H9 (cell line): ENCODE measurements at regions not wholly inside any gene's neighbourhood (a gene's known extent, or its start where the extent isn't known, plus 50 kb on each side); places are given as distances from the start of the nearest gene placed in this dataset.

Experiments
- DNase-seq: peaks from one replicate; pipeline ENCODE4 v3.0.0-alpha.2; 2017
- H2AFZ ChIP-seq: one replicate; pipeline ENCODE4 v1.6.1; 2013; ENCODE audit warnings: mild to moderate bottlenecking, low read length, control low read depth, moderate library complexity
- H2AK5ac ChIP-seq: 2 replicates; pipeline ENCODE4 v1.6.1; 2013; ENCODE audit warnings: low read length, control low read depth, mixed read lengths; ENCODE audit not compliant: insufficient read length
- H2BK120ac ChIP-seq: one replicate; pipeline ENCODE4 v1.6.1; 2013; ENCODE audit warnings: low read depth, mild to moderate bottlenecking, low read length, control low read depth, inconsistent platforms; ENCODE audit not compliant: poor library complexity, severe bottlenecking
- H2BK12ac ChIP-seq: 2 replicates; pipeline ENCODE4 v1.6.1; 2013; ENCODE audit warnings: low read length, control low read depth, mixed read lengths, low read depth; ENCODE audit not compliant: insufficient read length
- H2BK15ac ChIP-seq: 2 replicates; pipeline ENCODE4 v1.6.1; 2013; ENCODE audit warnings: low read depth, low read length, control low read depth
- H2BK20ac ChIP-seq: one replicate; pipeline ENCODE4 v1.6.1; 2013; ENCODE audit warnings: low read depth, mild to moderate bottlenecking, low read length, control low read depth, inconsistent platforms; ENCODE audit not compliant: poor library complexity, severe bottlenecking
- H2BK5ac ChIP-seq: 2 replicates; pipeline ENCODE4 v1.6.1; 2013; ENCODE audit warnings: low read length, control low read depth, mixed read lengths; ENCODE audit not compliant: insufficient read length
- H3K14ac ChIP-seq: 2 replicates; pipeline ENCODE4 v1.6.1; 2013; ENCODE audit warnings: low read length, control low read depth; ENCODE audit not compliant: insufficient read depth
- H3K18ac ChIP-seq: 2 replicates; pipeline ENCODE4 v1.6.1; 2013; ENCODE audit warnings: low read depth, mild to moderate bottlenecking, mixed read lengths, low read length, control low read depth; ENCODE audit not compliant: insufficient read length
- H3K23ac ChIP-seq: 2 replicates; pipeline ENCODE4 v1.6.1; 2013; ENCODE audit warnings: low read length, control low read depth, mixed read lengths, low read depth; ENCODE audit not compliant: insufficient read length
- H3K23me2 ChIP-seq: 2 replicates; pipeline ENCODE4 v1.6.1; 2013; ENCODE audit warnings: low read depth, mild to moderate bottlenecking, mixed read lengths, low read length, control low read depth; ENCODE audit not compliant: insufficient read length, poor library complexity, severe bottlenecking
- H3K27ac ChIP-seq: 2 replicates; pipeline ENCODE4 v1.5.1; 2013; ENCODE audit warnings: low read length, control low read depth, mixed read lengths, low read depth; ENCODE audit not compliant: insufficient read length
- H3K27me3 ChIP-seq: 2 replicates; pipeline ENCODE4 v1.6.1; 2013; ENCODE audit warnings: low read length, control low read depth, inconsistent platforms; ENCODE audit not compliant: insufficient read depth
- H3K4ac ChIP-seq: 2 replicates; pipeline ENCODE4 v1.6.1; 2013; ENCODE audit warnings: low read depth, mild to moderate bottlenecking, control low read depth, inconsistent platforms, low read length, moderate library complexity
- H3K4me1 ChIP-seq: 2 replicates; pipeline ENCODE4 v1.6.1; 2013; ENCODE audit warnings: low read length, control low read depth, inconsistent platforms; ENCODE audit not compliant: insufficient read depth
- H3K4me2 ChIP-seq: 2 replicates; pipeline ENCODE4 v1.6.1; 2013; ENCODE audit warnings: low read length, control low read depth, mixed read lengths; ENCODE audit not compliant: insufficient read length, insufficient read depth
- H3K56ac ChIP-seq: 2 replicates; pipeline ENCODE4 v1.6.1; 2013; ENCODE audit warnings: low read depth, mild to moderate bottlenecking, mixed read lengths, low read length, control low read depth; ENCODE audit not compliant: insufficient read length
- H3K79me1 ChIP-seq: 2 replicates; pipeline ENCODE4 v1.6.1; 2013; ENCODE audit warnings: low read depth, mild to moderate bottlenecking, moderate library complexity, low read length, control low read depth, inconsistent platforms; ENCODE audit not compliant: insufficient read depth, poor library complexity, severe bottlenecking
- H3K79me2 ChIP-seq: 2 replicates; pipeline ENCODE4 v1.6.1; 2013; ENCODE audit warnings: low read length, control low read depth, inconsistent platforms; ENCODE audit not compliant: insufficient read depth
- H3K9ac ChIP-seq: 2 replicates; pipeline ENCODE4 v1.6.1; 2013; ENCODE audit warnings: low read length, control low read depth, mixed read lengths; ENCODE audit not compliant: insufficient read length; ENCODE audit errors: extremely low read depth
- H3K9me3 ChIP-seq: one replicate; pipeline ENCODE4 v1.6.1; 2013; ENCODE audit warnings: low read depth, low read length, inconsistent platforms; ENCODE audit not compliant: control insufficient read depth
- H3T11ph ChIP-seq: one replicate; pipeline ENCODE4 v1.6.1; 2013; ENCODE audit warnings: mild to moderate bottlenecking, low read length, control low read depth, inconsistent platforms
- H4K20me1 ChIP-seq: one replicate; pipeline ENCODE4 v1.6.1; 2013; ENCODE audit not compliant: control insufficient read depth, insufficient read length, insufficient read depth
- H4K5ac ChIP-seq: 2 replicates; pipeline ENCODE4 v1.6.1; 2013; ENCODE audit warnings: low read depth, mild to moderate bottlenecking, mixed read lengths, low read length, control low read depth; ENCODE audit not compliant: insufficient read length
- H4K8ac ChIP-seq: replicated peaks from 2 replicates; pipeline ENCODE4 v1.6.1; 2013; ENCODE audit warnings: low read length, control low read depth, mixed read lengths, low read depth; ENCODE audit not compliant: insufficient read length
- H4K91ac ChIP-seq: 2 replicates; pipeline ENCODE4 v1.6.1; 2013; ENCODE audit warnings: low read depth, mild to moderate bottlenecking, moderate library complexity, mixed read lengths, low read length, control low read depth; ENCODE audit not compliant: insufficient read length
- H3K27ac Mint-ChIP-seq, 3 experiments: 2 replicates in 2 of 3; 3 replicates in 1 of 3; pipeline ENCODE4 v1.8.0; 2020 to 2021; ENCODE audit warnings: mixed read lengths in 3 of 3, mild to moderate bottlenecking in 1 of 3, moderate library complexity in 1 of 3
- H3K27me3 Mint-ChIP-seq: 2 replicates; pipeline ENCODE4 v1.8.0; 2021; ENCODE audit warnings: low read depth, mild to moderate bottlenecking, moderate library complexity, mixed read lengths
- H3K36me3 Mint-ChIP-seq, 3 experiments: 2 replicates in 2 of 3; 3 replicates in 1 of 3; pipeline ENCODE4 v1.8.0; 2020 to 2021; ENCODE audit warnings: low read depth in 3 of 3, mixed read lengths in 3 of 3; ENCODE audit not compliant: insufficient read depth in 1 of 3
- H3K4me1 Mint-ChIP-seq, 2 experiments: 2 replicates each; pipeline ENCODE4 v1.8.0; 2020; ENCODE audit warnings: mixed read lengths in 2 of 2
- H3K4me3 Mint-ChIP-seq, 2 experiments: 2 replicates in 1 of 2; 3 replicates in 1 of 2; pipeline ENCODE4 v1.8.0; 2020 to 2021; ENCODE audit warnings: mild to moderate bottlenecking in 2 of 2, mixed read lengths in 2 of 2, moderate library complexity in 1 of 2
- H3K9me3 Mint-ChIP-seq, 2 experiments: 2 replicates in 1 of 2; 3 replicates in 1 of 2; pipeline ENCODE4 v1.8.0; 2020; ENCODE audit warnings: mild to moderate bottlenecking in 2 of 2, mixed read lengths in 2 of 2, moderate library complexity in 1 of 2
- WGBS: extraction: QIAGEN DNeasy Blood & Tissue Kit; methylation state at CpG from one replicate; pipeline ENCODE4 v1.1.7; 2013; ENCODE audit warnings: missing lambda C conversion rate, low lambda C conversion rate, mixed read lengths; ENCODE audit not compliant: insufficient read length; ENCODE audit errors: extremely low coverage; 5-methylcytosine and 5-hydroxymethylcytosine counted together
- TF ChIP-seq, protein P1 (sequence below): fragments of 200-600 bp; sonication (generic); conservative IDR thresholded peaks from 3 replicates; pipeline ENCODE4 v1.8.0; 2021; ENCODE audit warnings: antibody characterized with exemption, mild to moderate bottlenecking

DNA sequence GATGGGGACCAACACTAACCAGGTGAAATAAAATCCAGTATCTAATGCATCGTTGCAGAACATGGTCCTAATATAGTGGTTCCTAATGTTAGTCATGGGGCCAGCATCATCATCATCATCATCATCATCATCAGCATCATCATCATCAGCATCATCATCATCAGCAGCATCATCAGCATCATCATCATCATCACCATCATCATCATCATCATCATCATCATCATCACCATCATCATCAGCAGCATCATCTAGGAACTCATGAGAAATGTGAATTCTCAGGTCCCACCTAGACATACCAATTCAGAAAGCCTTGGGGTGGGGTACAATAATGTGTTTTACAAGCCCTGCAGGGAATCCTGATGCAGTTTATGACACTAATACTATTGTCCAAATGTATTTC is 179.4 kb upstream of the LRRN1 start:
- Histone ChIP-seq H2BK15ac (no peak overlapping the region), H3K56ac (no peak overlapping the region), H3K23me2 (no peaks in the 10 kb centered on the region), H3K23ac (no peak overlapping the region), H3K27ac (no peak overlapping the region), H3K4me1 (peaks cover 5% of the 10 kb centered on the region; the same call in 1 of the 2 replicates), H2BK20ac (no peak overlapping the region), H4K91ac (no peak overlapping the region), H3T11ph (no peak overlapping the region), H3K27me3 (no peaks in the 10 kb centered on the region), H2BK5ac (no peak overlapping the region), H3K4ac (no peak overlapping the region), H3K18ac (no peak overlapping the region), H3K14ac (no peak overlapping the region), H3K9ac (no peak overlapping the region), H3K4me2 (no peak overlapping the region), H2AFZ (no peak overlapping the region), H2BK120ac (no peak overlapping the region), H3K9me3 (no peaks in the 10 kb centered on the region), H4K8ac (no peak overlapping the region), H2BK12ac (no peak overlapping the region), H2AK5ac (no peak overlapping the region), H3K79me1 (no peaks in the 10 kb centered on the region), H3K79me2 (no peaks in the 10 kb centered on the region), H4K5ac (no peak overlapping the region), H4K20me1 (no peaks in the 10 kb centered on the region)
- Mint-ChIP-seq H3K9me3 (no peaks in the 10 kb centered on the region; a peak in 1 of 5 replicates), H3K27ac (no peak overlapping the region), H3K4me1 (peaks cover 16 to 21% of the 10 kb centered on the region in 2 experiments), H3K36me3 (peaks cover 0 to 2% (median 0%) of the 10 kb centered on the region in 3 experiments; a peak in 1 of 7 replicates), H3K4me3 (no peak overlapping the region), H3K27me3 (no peaks in the 10 kb centered on the region; the same call in 1 of the 2 replicates)
- WGBS, result no CpG with 5 or more reads among the region's 1 CpG
- TF ChIP-seq, protein P1, sequence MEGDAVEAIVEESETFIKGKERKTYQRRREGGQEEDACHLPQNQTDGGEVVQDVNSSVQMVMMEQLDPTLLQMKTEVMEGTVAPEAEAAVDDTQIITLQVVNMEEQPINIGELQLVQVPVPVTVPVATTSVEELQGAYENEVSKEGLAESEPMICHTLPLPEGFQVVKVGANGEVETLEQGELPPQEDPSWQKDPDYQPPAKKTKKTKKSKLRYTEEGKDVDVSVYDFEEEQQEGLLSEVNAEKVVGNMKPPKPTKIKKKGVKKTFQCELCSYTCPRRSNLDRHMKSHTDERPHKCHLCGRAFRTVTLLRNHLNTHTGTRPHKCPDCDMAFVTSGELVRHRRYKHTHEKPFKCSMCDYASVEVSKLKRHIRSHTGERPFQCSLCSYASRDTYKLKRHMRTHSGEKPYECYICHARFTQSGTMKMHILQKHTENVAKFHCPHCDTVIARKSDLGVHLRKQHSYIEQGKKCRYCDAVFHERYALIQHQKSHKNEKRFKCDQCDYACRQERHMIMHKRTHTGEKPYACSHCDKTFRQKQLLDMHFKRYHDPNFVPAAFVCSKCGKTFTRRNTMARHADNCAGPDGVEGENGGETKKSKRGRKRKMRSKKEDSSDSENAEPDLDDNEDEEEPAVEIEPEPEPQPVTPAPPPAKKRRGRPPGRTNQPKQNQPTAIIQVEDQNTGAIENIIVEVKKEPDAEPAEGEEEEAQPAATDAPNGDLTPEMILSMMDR, result no peak
- no peak for DNase-seq
